Suprapubic skin (tissue), 3 donors: ENCODE measurements at regions not wholly inside any gene's neighbourhood (a gene's known extent, or its start where the extent isn't known, plus 50 kb on each side); places are given as distances from the start of the nearest gene placed in this dataset.

Experiments
- CTCF ChIP-seq, 2 donors: fragments of 200-600 bp in 1 of 2; fragments of 450-650 bp in 1 of 2; sonication (generic) in 1 of 2; IDR thresholded peaks; one replicate each; pipeline ENCODE4 v1.5.1; 2016 to 2019; ENCODE audit warnings: antibody characterized with exemption in 2 of 2, mild to moderate bottlenecking in 1 of 2, moderate library complexity in 1 of 2
- EP300 ChIP-seq: sonication (generic); formaldehyde crosslinking; IDR thresholded peaks from one replicate; pipeline ENCODE4 v1.6.1; 2017; ENCODE audit warnings: antibody characterized with exemption
- POLR2A ChIP-seq, 2 donors: fragments of 450-650 bp; IDR thresholded peaks; one replicate each; pipeline ENCODE4 v1.6.1; 2017; ENCODE audit warnings: antibody characterized with exemption in 2 of 2, mild to moderate bottlenecking in 2 of 2, moderate library complexity in 2 of 2

- TF ChIP-seq CTCF (IDR thresholded peaks at IDR 0.05) (no peak), EP300 (no peak), POLR2A (IDR thresholded peaks at IDR 0.05) (no peak)
These were observed 128.5 kb upstream of the LGALSL start for GRCh38 chr2:64325477-64325851.
